ENCODE measurements at regions not wholly inside any gene's neighbourhood (a gene's known extent, or its start where the extent isn't known, plus 50 kb on each side); places are given as distances from the start of the nearest gene placed in this dataset.
"Not testable (repeated sequence)": the region's sequence is repeated elsewhere in the genome, so short reads cannot be mapped to it uniquely, and the experiment has no call there.

DNA sequence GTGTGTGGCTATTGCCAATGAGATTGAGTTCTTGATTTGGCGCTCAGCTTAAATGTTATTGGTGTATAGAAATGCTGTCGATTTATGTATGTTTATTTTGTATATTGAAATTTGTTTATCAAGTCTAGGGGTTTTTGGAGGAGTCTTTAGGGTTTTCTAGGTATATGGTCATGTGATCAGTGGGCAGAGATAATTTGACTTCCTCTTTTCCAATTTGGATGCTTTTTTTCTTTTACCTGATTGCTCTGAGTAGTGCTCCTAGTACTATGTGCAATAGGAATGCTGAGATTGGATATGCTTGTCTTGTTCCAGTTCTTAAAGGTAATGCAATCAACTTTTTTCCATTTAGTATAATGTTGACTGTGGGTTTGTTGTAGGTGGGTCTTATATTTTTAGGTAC is 99.8 kb upstream of the PMCH start:
- Histone ChIP-seq H3K4me3 (no peak overlapping the region), H3K27me3 (no peaks in the 10 kb centered on the region)
- intact Hi-C loops (cut with DNase I; ENCODE audit: low total_unique reads) = no loop called here

DNA sequence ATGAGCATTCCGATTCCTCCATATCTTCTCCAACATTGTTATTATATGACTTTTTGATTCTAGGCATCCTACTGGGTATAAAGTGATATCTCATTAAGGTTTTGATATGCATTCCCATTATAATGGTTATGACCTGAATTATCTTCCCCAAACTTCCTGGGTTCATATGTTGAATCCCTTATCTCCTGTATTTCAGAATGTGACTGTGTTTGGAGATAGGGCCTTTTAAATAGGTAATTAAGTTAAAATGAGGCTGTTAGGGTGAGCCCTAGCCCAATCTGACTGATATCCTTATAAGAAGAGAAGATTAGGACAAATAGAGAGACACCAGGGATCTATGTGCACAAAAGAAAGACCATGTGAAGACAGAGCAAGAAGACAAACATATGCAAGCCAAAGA is 96.9 kb upstream of the PMCH start:
- H3K27ac ChIP-seq = no peak overlapping the region
- H3K27me3 ChIP-seq = no peaks in the 10 kb centered on the region
- no peak for DNase-seq
- TF ChIP-seq, protein P1, sequence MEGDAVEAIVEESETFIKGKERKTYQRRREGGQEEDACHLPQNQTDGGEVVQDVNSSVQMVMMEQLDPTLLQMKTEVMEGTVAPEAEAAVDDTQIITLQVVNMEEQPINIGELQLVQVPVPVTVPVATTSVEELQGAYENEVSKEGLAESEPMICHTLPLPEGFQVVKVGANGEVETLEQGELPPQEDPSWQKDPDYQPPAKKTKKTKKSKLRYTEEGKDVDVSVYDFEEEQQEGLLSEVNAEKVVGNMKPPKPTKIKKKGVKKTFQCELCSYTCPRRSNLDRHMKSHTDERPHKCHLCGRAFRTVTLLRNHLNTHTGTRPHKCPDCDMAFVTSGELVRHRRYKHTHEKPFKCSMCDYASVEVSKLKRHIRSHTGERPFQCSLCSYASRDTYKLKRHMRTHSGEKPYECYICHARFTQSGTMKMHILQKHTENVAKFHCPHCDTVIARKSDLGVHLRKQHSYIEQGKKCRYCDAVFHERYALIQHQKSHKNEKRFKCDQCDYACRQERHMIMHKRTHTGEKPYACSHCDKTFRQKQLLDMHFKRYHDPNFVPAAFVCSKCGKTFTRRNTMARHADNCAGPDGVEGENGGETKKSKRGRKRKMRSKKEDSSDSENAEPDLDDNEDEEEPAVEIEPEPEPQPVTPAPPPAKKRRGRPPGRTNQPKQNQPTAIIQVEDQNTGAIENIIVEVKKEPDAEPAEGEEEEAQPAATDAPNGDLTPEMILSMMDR (IDR thresholded peaks at IDR 0.05) = no peak
- no peak for TF ChIP-seq POLR2A (IDR thresholded peaks at IDR 0.05)
- no peaks in the 10 kb centered on the region for H3K9me3 ChIP-seq
- intact Hi-C loops (cut with DNase I; ENCODE audit: low total_unique reads) = no loop called here
- no peaks in the 10 kb centered on the region for H3K4me1 ChIP-seq
- no peaks in the 10 kb centered on the region for H3K36me3 ChIP-seq
- H3K4me3 ChIP-seq = no peak overlapping the region

More for the DNA sequence above, 99.8 kb upstream of the PMCH start:
- H3K4me1 ChIP-seq = no peaks in the 10 kb centered on the region
- DNase-seq = no peak
- no peak for TF ChIP-seq POLR2A (IDR thresholded peaks at IDR 0.05)
- TF ChIP-seq, protein P1 (IDR thresholded peaks at IDR 0.05) = no peak
- H3K36me3 ChIP-seq = no peaks in the 10 kb centered on the region
- no peak overlapping the region for H3K27ac ChIP-seq
- peaks cover 0 to 3% of the 10 kb centered on the region in 2 donors for H3K9me3 ChIP-seq

DNA sequence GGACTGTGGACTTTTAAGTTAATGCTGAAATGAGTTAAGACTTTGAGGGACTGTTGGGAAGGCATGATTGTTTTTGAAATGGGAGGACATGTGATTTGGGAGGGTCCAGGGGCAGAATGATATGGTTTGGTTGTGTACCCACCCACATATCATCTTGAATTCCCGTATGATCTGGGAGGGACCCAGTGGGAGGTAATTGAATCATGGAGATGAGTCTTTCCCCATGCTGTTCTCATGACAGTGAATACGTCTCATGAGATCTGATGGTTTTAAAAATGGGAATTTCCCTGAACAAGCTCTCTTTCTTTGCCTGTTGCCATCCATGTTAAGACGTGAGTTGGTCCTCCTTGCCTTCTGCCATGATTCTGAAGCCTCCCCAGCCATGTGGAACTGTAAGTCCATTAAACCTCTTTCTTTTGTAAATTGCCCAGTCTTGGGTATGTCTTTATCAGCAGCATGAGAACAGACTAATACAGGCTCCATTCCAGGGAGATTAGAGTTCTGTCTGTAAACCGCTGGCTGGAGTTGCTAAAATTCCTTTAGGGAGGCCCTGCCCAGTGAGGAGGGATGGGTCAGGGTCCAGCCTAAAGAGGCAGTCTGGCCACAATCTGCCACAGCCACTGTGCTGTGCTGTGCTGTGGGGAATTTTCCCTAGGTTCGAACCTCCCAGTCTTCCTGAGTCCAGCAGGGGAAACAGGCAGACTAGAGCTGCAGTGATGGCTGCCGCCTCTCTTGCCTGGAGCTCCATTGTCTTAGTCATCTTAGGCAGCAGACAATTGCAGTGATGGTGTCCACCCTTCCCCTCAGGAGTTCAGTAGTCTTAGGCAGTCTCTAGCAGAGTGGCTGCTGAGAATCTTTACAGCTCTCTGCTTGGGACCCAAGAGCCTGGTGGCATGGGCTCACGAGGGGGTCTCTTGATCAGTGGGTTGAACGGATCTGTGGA is 94.1 kb upstream of the PMCH start:
- DNase-seq; H3K27ac ChIP-seq; H3K36me3 ChIP-seq; H3K4me1 ChIP-seq; H3K4me3 ChIP-seq; intact Hi-C loops (cut with DNase I; ENCODE audit: low total_unique reads); H3K27me3 ChIP-seq; H3K9me3 ChIP-seq: not testable (repeated sequence)

DNA sequence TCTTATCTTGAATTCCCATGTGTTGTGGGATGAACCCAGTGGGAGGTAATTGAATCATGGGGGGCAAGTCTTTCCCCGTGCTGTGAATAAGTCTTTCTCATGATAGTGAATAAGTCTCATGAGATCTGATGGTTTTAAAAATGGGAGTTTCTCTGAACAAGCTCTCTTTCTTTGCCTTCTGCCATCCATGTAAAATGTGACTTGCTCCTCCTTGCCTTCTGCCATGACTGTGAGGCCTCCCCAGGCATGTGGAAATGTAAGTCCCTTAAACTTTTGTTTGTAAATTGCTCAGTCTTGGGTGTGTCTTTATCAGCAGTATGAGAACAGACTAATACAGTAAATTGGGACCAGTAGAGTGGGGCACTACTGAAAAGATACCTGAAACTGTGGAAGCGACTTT is 92.1 kb upstream of the PMCH start:
- H3K36me3 ChIP-seq; H3K4me1 ChIP-seq; intact Hi-C loops (cut with DNase I; ENCODE audit: low total_unique reads); H3K27me3 ChIP-seq; DNase-seq; H3K27ac ChIP-seq; H3K9me3 ChIP-seq; H3K4me3 ChIP-seq: not testable (repeated sequence)

DNA sequence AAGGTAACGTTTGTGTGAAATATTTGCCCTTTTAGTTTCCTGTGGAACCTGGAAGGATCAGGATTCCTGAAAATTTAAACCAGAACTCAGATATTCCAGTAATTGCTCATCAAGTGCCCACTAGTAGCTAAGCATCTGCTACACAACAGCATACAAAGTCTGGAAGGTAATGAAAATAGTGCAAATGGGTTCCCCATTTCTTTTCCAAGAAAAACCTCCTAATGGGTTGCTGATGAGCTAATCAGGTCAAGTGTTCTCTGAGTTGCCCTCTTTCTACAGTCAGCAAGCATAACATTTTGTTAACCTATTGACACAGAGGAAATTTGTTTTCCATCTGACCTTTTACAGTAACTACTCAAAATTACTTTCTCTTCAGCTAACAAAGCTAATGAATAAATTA is 83.6 kb upstream of the PMCH start:
- H3K4me1 ChIP-seq = no peaks in the 10 kb centered on the region
- H3K9me3 ChIP-seq = no peaks in the 10 kb centered on the region
- H3K36me3 ChIP-seq = no peaks in the 10 kb centered on the region
- intact Hi-C loops (cut with DNase I; ENCODE audit: low total_unique reads) = no loop called here
- no peak overlapping the region for H3K27ac ChIP-seq
- no peak for DNase-seq
- no peaks in the 10 kb centered on the region for H3K27me3 ChIP-seq
- TF ChIP-seq POLR2A (IDR thresholded peaks at IDR 0.05) = no peak
- TF ChIP-seq, protein P1 (IDR thresholded peaks at IDR 0.05) = no peak
- no peak overlapping the region for H3K4me3 ChIP-seq

DNA sequence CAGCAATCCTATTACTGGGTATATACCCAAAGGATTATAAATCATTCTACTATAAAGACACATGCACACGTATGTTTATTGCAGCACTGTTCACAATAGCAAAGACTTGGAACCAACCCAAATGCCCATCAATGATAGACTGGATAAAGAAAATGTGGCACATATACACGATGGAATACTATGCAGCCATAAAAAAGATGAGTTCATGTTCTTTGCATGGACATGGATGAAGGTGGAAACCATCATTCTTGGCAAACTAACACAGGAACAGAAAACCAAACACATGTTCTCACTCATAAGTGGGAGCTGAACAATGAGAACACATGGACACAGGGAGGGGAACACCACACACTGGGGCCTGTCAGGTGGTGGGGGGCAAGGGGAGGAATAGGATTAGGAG is 58.1 kb upstream of the PMCH start:
- not testable (repeated sequence) for DNase-seq

DNA sequence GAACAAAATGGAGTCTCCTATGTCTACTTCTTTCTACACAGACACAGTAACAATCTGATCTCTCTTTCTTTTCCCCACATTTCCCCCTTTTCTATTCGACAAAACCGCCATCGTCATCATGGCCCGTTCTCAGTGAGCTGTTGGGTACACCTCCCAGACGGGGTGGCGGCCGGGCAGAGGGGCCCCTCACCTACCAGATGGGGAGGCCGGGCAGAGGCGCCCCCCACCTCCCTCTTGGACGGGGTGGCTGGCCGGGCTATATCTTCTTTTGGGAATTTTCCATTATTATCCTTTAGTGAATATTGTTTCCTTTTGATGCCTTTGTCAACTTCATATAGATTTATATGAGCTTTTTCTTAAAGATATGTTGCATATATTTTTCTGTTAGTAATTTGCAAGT is 53.4 kb upstream of the PMCH start:
- DNase-seq; H3K4me3 ChIP-seq; H3K27me3 ChIP-seq; intact Hi-C loops (cut with DNase I; ENCODE audit: low total_unique reads); H3K9me3 ChIP-seq; H3K36me3 ChIP-seq; H3K4me1 ChIP-seq; H3K27ac ChIP-seq: not testable (repeated sequence)

More for the DNA sequence above, 58.1 kb upstream of the PMCH start:
- H3K9me3 ChIP-seq; H3K4me3 ChIP-seq; H3K36me3 ChIP-seq; H3K27me3 ChIP-seq; H3K4me1 ChIP-seq; H3K27ac ChIP-seq; intact Hi-C loops (cut with DNase I; ENCODE audit: low total_unique reads): not testable (repeated sequence)

Measured in uterus (tissue), 3 donors.